GM23338 (cell line): ENCODE measurements at regions not wholly inside any gene's neighbourhood (a gene's known extent, or its start where the extent isn't known, plus 50 kb on each side); places are given as distances from the start of the nearest gene placed in this dataset.

Experiments
- ATAC-seq: fragments of 200-7000 bp; cut with Tn5 transposase; 3 replicates; pipeline ENCODE4 v1.9.1; 2020
- DNase-seq: peaks from one replicate; pipeline ENCODE4 v3.0.0-alpha.2; 2015; ENCODE audit warnings: low spot score
- H2AFZ ChIP-seq: fragments of 200-600 bp; sonication (generic); 2 replicates; pipeline ENCODE4 v1.8.0; 2016; ENCODE audit warnings: antibody characterized with exemption, mild to moderate bottlenecking, moderate library complexity
- H3F3A ChIP-seq: fragments of 200-600 bp; sonication (generic); replicated peaks from 2 replicates; pipeline ENCODE4 v1.8.0; 2017; ENCODE audit warnings: antibody characterized with exemption, mixed run types, low read depth
- H3K27ac ChIP-seq: fragments of 200-600 bp; sonication (generic); 2 replicates; pipeline ENCODE4 v1.6.1; 2016; ENCODE audit warnings: low read depth
- H3K27me3 ChIP-seq: fragments of 200-600 bp; sonication (generic); 2 replicates; pipeline ENCODE4 v1.8.0; 2016; ENCODE audit warnings: mild to moderate bottlenecking, mixed run types, moderate library complexity; ENCODE audit not compliant: insufficient read depth
- H3K36me3 ChIP-seq: fragments of 200-600 bp; sonication (generic); 2 replicates; pipeline ENCODE4 v1.8.0; 2016; ENCODE audit warnings: mild to moderate bottlenecking; ENCODE audit not compliant: insufficient read depth
- H3K4me1 ChIP-seq: fragments of 200-600 bp; sonication (generic); 2 replicates; pipeline ENCODE4 v1.8.0; 2016; ENCODE audit warnings: mild to moderate bottlenecking, moderate library complexity; ENCODE audit not compliant: insufficient read depth
- H3K4me2 ChIP-seq: fragments of 200-600 bp; sonication (generic); 2 replicates; pipeline ENCODE4 v1.7.1; 2017; ENCODE audit warnings: mixed run types
- H3K4me3 ChIP-seq: fragments of 200-600 bp; sonication (generic); 2 replicates; pipeline ENCODE4 v1.6.1; 2016; ENCODE audit warnings: mixed run types
- H3K79me2 ChIP-seq: fragments of 200-600 bp; sonication (generic); replicated peaks from 2 replicates; pipeline ENCODE4 v1.8.0; 2017; ENCODE audit warnings: mild to moderate bottlenecking; ENCODE audit not compliant: insufficient read depth
- H3K9me2 ChIP-seq: fragments of 200-600 bp; sonication (generic); 2 replicates; pipeline ENCODE4 v1.8.0; 2017; ENCODE audit not compliant: insufficient read depth
- H4K20me1 ChIP-seq: fragments of 200-600 bp; sonication (generic); replicated peaks from 2 replicates; pipeline ENCODE4 v1.8.0; 2017; ENCODE audit warnings: mild to moderate bottlenecking; ENCODE audit not compliant: insufficient read depth
- H3K27ac Mint-ChIP-seq: 2 replicates; pipeline ENCODE4 v1.8.0; 2020; ENCODE audit warnings: inconsistent platforms, mild to moderate bottlenecking, moderate library complexity, mixed read lengths
- H3K27me3 Mint-ChIP-seq: 3 replicates; pipeline ENCODE4 v1.8.0; 2022; ENCODE audit warnings: low read depth, mild to moderate bottlenecking, moderate library complexity, mixed read lengths, inconsistent platforms; ENCODE audit not compliant: insufficient read depth, poor library complexity
- H3K36me3 Mint-ChIP-seq: 3 replicates; pipeline ENCODE4 v1.8.0; 2021; ENCODE audit warnings: low read depth, mild to moderate bottlenecking, inconsistent platforms, moderate library complexity, mixed read lengths
- H3K4me1 Mint-ChIP-seq: 3 replicates; pipeline ENCODE4 v1.8.0; 2020; ENCODE audit warnings: mild to moderate bottlenecking, inconsistent platforms, mixed read lengths
- H3K4me3 Mint-ChIP-seq: 3 replicates; pipeline ENCODE4 v1.8.0; 2021; ENCODE audit warnings: moderate library complexity, mild to moderate bottlenecking, inconsistent platforms, mixed read lengths
- H3K9me3 Mint-ChIP-seq: 3 replicates; pipeline ENCODE4 v1.8.0; 2020; ENCODE audit warnings: moderate library complexity, mild to moderate bottlenecking, inconsistent platforms, mixed read lengths
- CREB1 ChIP-seq: fragments of 250-450 bp; sonication (Bioruptor Pico); IDR thresholded peaks from 2 replicates; pipeline ENCODE4 v1.5.0; 2020; ENCODE audit warnings: low read depth, mild to moderate bottlenecking, moderate library complexity
- CTCF ChIP-seq, 2 experiments: fragments of 200-600 bp in 1 of 2; sonication (generic) in 1 of 2; conservative IDR thresholded peaks; 2 replicates each; pipeline versions ENCODE4 v1.5.1 to v1.6.1; 2016 to 2017; ENCODE audit warnings: antibody characterized with exemption in 2 of 2, low read depth in 2 of 2, mild to moderate bottlenecking in 2 of 2, moderate library complexity in 1 of 2
- EZH2 ChIP-seq: fragments of 200-600 bp; sonication (generic); IDR thresholded peaks from one replicate; pipeline ENCODE4 v1.8.0; 2017; ENCODE audit warnings: antibody characterized with exemption, mild to moderate bottlenecking, low read depth; ENCODE audit not compliant: unreplicated experiment
- EZH2phosphoT487 ChIP-seq: fragments of 200-600 bp; sonication (generic); IDR thresholded peaks from one replicate; pipeline ENCODE4 v1.8.1; 2018; ENCODE audit warnings: antibody characterized with exemption; ENCODE audit not compliant: unreplicated experiment
- JUNB ChIP-seq: IDR thresholded peaks from one replicate; pipeline ENCODE4 v1.6.1; 2016; ENCODE audit warnings: antibody characterized with exemption; ENCODE audit not compliant: unreplicated experiment
- NANOG ChIP-seq: IDR thresholded peaks from 2 replicates; pipeline ENCODE4 v1.6.1; 2016; ENCODE audit warnings: antibody characterized with exemption, borderline replicate concordance
- STAT1 ChIP-seq: IDR thresholded peaks from one replicate; pipeline ENCODE4 v1.6.1; 2016; ENCODE audit warnings: antibody characterized with exemption; ENCODE audit not compliant: unreplicated experiment
- ZNF114 ChIP-seq: fragments of 250-450 bp; sonication (Bioruptor Pico); IDR thresholded peaks from 2 replicates; pipeline ENCODE4 v1.5.0; 2020; ENCODE audit warnings: mild to moderate bottlenecking, moderate library complexity
- ZNF331 ChIP-seq: fragments of 250-450 bp; sonication (Bioruptor Pico); IDR thresholded peaks from 2 replicates; pipeline ENCODE4 v1.5.0; 2020; ENCODE audit warnings: low read depth, mild to moderate bottlenecking, moderate library complexity
- ZNF462 ChIP-seq: fragments of 250-450 bp; sonication (Bioruptor Pico); IDR thresholded peaks from 2 replicates; pipeline ENCODE4 v1.5.0; 2020; ENCODE audit warnings: mild to moderate bottlenecking, moderate library complexity
- TF ChIP-seq, protein P1 (sequence below): IDR thresholded peaks from one replicate; pipeline ENCODE4 v1.6.1; 2018; ENCODE audit warnings: antibody characterized with exemption; ENCODE audit not compliant: unreplicated experiment
- TF ChIP-seq, protein P2 (sequence below): IDR thresholded peaks from 2 replicates; pipeline ENCODE4 v1.6.1; 2016; ENCODE audit warnings: antibody characterized with exemption

GRCh38 chr6:11900662-11901598 is 111.2 kb upstream of the HIVEP1 start:
- no peak for TF ChIP-seq NANOG
- no peak for TF ChIP-seq EZH2phosphoT487
- TF ChIP-seq CREB1: no peak
- TF ChIP-seq JUNB: no peak
- no peak for TF ChIP-seq EZH2
- TF ChIP-seq STAT1: no peak
- no peak for TF ChIP-seq ZNF462
- no peak for TF ChIP-seq ZNF114
- no peak for TF ChIP-seq ZNF331 (CRISPR knock-in tag)
- TF ChIP-seq, protein P1, sequence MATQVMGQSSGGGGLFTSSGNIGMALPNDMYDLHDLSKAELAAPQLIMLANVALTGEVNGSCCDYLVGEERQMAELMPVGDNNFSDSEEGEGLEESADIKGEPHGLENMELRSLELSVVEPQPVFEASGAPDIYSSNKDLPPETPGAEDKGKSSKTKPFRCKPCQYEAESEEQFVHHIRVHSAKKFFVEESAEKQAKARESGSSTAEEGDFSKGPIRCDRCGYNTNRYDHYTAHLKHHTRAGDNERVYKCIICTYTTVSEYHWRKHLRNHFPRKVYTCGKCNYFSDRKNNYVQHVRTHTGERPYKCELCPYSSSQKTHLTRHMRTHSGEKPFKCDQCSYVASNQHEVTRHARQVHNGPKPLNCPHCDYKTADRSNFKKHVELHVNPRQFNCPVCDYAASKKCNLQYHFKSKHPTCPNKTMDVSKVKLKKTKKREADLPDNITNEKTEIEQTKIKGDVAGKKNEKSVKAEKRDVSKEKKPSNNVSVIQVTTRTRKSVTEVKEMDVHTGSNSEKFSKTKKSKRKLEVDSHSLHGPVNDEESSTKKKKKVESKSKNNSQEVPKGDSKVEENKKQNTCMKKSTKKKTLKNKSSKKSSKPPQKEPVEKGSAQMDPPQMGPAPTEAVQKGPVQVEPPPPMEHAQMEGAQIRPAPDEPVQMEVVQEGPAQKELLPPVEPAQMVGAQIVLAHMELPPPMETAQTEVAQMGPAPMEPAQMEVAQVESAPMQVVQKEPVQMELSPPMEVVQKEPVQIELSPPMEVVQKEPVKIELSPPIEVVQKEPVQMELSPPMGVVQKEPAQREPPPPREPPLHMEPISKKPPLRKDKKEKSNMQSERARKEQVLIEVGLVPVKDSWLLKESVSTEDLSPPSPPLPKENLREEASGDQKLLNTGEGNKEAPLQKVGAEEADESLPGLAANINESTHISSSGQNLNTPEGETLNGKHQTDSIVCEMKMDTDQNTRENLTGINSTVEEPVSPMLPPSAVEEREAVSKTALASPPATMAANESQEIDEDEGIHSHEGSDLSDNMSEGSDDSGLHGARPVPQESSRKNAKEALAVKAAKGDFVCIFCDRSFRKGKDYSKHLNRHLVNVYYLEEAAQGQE: no peak
- TF ChIP-seq CTCF (conservative IDR thresholded peaks at IDR 0.05; ENCODE audit: low read depth in 2 of 2): no peak
- TF ChIP-seq, protein P2, sequence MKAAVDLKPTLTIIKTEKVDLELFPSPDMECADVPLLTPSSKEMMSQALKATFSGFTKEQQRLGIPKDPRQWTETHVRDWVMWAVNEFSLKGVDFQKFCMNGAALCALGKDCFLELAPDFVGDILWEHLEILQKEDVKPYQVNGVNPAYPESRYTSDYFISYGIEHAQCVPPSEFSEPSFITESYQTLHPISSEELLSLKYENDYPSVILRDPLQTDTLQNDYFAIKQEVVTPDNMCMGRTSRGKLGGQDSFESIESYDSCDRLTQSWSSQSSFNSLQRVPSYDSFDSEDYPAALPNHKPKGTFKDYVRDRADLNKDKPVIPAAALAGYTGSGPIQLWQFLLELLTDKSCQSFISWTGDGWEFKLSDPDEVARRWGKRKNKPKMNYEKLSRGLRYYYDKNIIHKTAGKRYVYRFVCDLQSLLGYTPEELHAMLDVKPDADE: no peak
- H3K36me3 Mint-ChIP-seq: peaks cover 6% of the 10 kb centered on the region; the same call in 2 of the 3 replicates
- H3K9me3 Mint-ChIP-seq: peaks cover 4% of the 10 kb centered on the region; the same call in 1 of the 3 replicates
- no peaks in the 10 kb centered on the region for H3K79me2 ChIP-seq
- H4K20me1 ChIP-seq: no peaks in the 10 kb centered on the region
- no peaks in the 10 kb centered on the region for H3K27me3 Mint-ChIP-seq
- H3K27ac Mint-ChIP-seq: peak overlapping the region; percentile 90
- H3F3A ChIP-seq: no peaks in the 10 kb centered on the region
- H3K9me2 ChIP-seq: no peaks in the 10 kb centered on the region
- peaks cover 21% of the 10 kb centered on the region for H3K4me1 Mint-ChIP-seq
- H3K4me1 ChIP-seq: peaks cover 4% of the 10 kb centered on the region; the same call in 1 of the 2 replicates
- peak overlapping the region; percentile 34; the same call in 1 of the 2 replicates for H3K27ac ChIP-seq
- DNase-seq: peak; percentile 49
- H2AFZ ChIP-seq: peak overlapping the region; percentile 68
- peak overlapping the region; percentile 60 for H3K4me3 Mint-ChIP-seq
- H3K27me3 ChIP-seq: no peaks in the 10 kb centered on the region
- ATAC-seq: peak; percentile 99
- H3K4me3 ChIP-seq: 0 out of 2 replicates have a peak overlapping the region, but pooled peaks have one; percentile 2
- no peaks in the 10 kb centered on the region for H3K36me3 ChIP-seq
- H3K4me2 ChIP-seq: 0 out of 2 replicates have a peak overlapping the region, but pooled peaks have one; percentile 29
